Activated CD4-positive, alpha-beta T cell treated with anti-CD3 and anti-CD28 coated beads, Interleukin-2, amount 10 ng/mL, durations not matched to agents 7 days and 5 days (primary cell): ENCODE measurements at regions not wholly inside any gene's neighbourhood (a gene's known extent, or its start where the extent isn't known, plus 50 kb on each side); places are given as distances from the start of the nearest gene placed in this dataset.

Experiments
- CTCF ChIA-PET: fragments of 350-600 bp; sonication (Branson Sonifier 250); formaldehyde crosslinking; loops from one replicate; lab custom pipeline; 2021; ENCODE audit warnings: antibody characterized with exemption; lab: Charles Lee
- POLR2A ChIA-PET: fragments of 350-600 bp; sonication (Branson Sonifier 250); formaldehyde crosslinking; loops from one replicate; lab custom pipeline; 2021; ENCODE audit warnings: antibody characterized with exemption; lab: Charles Lee
- DNase-seq: peaks from one replicate; pipeline ENCODE4 v3.0.0-alpha.2; 2020
- H3K27ac Mint-ChIP-seq: one replicate; pipeline ENCODE4 v1.8.0; 2021; ENCODE audit warnings: mild to moderate bottlenecking, moderate library complexity, mixed read lengths
- H3K27me3 Mint-ChIP-seq: one replicate; pipeline ENCODE4 v1.8.0; 2021; ENCODE audit warnings: mixed read lengths
- H3K36me3 Mint-ChIP-seq: one replicate; pipeline ENCODE4 v1.8.0; 2021; ENCODE audit warnings: low read depth, mixed read lengths
- H3K4me1 Mint-ChIP-seq: one replicate; pipeline ENCODE4 v1.8.0; 2021; ENCODE audit warnings: mixed read lengths
- H3K4me3 Mint-ChIP-seq: one replicate; pipeline ENCODE4 v1.8.0; 2021; ENCODE audit warnings: mild to moderate bottlenecking, moderate library complexity, mixed read lengths
- H3K9me3 Mint-ChIP-seq: one replicate; pipeline ENCODE4 v1.8.0; 2021; ENCODE audit warnings: mixed read lengths

DNA sequence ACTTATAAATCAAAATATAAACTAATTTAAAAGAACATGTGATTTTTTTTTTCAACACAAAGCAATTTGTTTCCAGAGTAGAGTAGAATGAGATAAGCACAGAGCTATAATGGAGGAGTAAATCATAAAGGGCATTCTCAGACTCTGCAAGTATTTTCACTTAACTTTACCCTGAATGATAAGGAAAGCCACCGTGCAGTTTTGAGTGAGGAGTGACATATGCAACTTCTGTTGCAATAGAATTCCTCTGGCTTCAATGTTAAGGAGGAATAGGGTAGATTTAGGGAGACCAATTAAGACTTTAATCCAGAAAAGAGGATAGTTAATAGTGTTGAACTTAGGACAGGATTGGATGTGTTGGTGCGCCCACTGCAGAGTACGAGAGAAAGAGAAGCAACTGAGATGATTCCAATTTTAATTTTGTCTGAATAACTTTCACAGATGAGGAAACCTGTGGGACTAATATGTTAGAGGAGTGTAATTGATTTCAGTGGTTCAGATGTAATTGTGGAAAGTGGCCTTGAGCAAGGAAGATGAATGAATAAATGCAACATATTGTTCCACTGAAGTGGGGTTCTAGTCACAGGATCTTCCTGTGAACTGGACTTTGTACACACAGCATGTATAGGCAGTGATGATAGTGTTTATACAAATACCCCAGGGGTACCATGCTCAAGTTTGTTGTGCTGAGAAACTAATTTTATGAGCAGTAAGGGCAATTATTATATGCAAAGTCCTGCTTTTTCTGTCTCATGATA, 255.5 kb upstream of the ANO3 start:
- POLR2A ChIA-PET = no interaction called here

GRCh38 chr11:26078231-26078821, 253.6 kb upstream of the ANO3 start:
- ChIA-PET CTCF (no interaction called here), POLR2A (no interaction called here)
- no peak for DNase-seq
- H3K36me3 Mint-ChIP-seq = no peaks in the 10 kb centered on the region
- no peaks in the 10 kb centered on the region for H3K4me1 Mint-ChIP-seq
- no peak overlapping the region for H3K4me3 Mint-ChIP-seq
- no peak overlapping the region for H3K27ac Mint-ChIP-seq
- H3K9me3 Mint-ChIP-seq = no peaks in the 10 kb centered on the region
- H3K27me3 Mint-ChIP-seq = no peaks in the 10 kb centered on the region

More for the DNA sequence above, 255.5 kb upstream of the ANO3 start:
- H3K36me3 Mint-ChIP-seq = no peaks in the 10 kb centered on the region
- CTCF ChIA-PET = no interaction called here
- no peak overlapping the region for H3K27ac Mint-ChIP-seq
- H3K4me3 Mint-ChIP-seq = no peak overlapping the region
- H3K27me3 Mint-ChIP-seq = no peaks in the 10 kb centered on the region
- H3K9me3 Mint-ChIP-seq = no peaks in the 10 kb centered on the region
- H3K4me1 Mint-ChIP-seq = no peaks in the 10 kb centered on the region
- no peak for DNase-seq

- no peak for DNase-seq
- Mint-ChIP-seq H3K4me3 (no peak overlapping the region), H3K36me3 (no peaks in the 10 kb centered on the region), H3K9me3 (no peaks in the 10 kb centered on the region), H3K27ac (no peak overlapping the region), H3K4me1 (no peaks in the 10 kb centered on the region), H3K27me3 (no peaks in the 10 kb centered on the region)
- CTCF ChIA-PET = no interaction called here
- POLR2A ChIA-PET = no interaction called here
Measured at GRCh38 chr11:26084313-26084712, 247.6 kb upstream of the ANO3 start.

GRCh38 chr11:26086028-26086427, 245.9 kb upstream of the ANO3 start:
- Mint-ChIP-seq H3K27ac (no peak overlapping the region), H3K27me3 (no peaks in the 10 kb centered on the region), H3K4me1 (no peaks in the 10 kb centered on the region), H3K36me3 (no peaks in the 10 kb centered on the region), H3K4me3 (no peak overlapping the region), H3K9me3 (peaks cover 4% of the 10 kb centered on the region)
- ChIA-PET CTCF (no interaction called here), POLR2A (no interaction called here)
- DNase-seq = no peak

DNA sequence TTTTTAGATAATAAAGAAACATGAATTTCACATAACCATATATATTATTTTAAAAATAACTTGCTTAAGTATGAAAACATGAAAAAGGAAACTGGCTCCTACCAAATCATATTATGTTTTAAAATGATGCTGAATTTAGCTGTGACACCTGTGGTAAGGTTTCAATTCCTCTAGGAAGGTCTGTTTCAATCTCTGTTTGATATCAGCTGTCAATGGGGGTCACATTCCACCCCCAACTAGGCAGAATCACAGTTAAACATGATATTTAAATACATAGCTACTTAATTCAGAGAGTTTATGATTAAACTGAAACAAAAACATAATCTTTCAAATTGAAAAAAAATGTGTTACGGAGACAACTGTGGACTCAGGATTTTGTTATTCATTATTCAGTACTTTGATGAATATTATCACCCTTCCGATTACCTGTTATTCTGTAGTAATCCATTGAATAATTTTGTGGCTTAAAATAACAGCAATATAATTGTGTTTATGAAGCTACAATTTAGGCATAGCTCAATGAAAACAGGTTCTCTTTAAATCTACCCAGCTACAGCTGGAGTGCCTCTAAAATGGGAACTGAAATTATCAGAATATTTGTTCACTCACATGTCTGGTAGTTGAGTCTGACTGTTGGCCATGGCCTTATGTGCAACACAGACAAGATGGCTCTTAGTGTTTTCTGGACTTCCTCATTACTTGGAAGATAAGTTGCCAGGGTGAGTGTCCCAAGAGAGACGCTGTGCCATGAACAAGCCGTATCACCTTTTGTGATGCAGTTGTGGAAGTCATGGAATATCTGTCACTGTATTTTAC, 244.6 kb upstream of the ANO3 start:
- CTCF ChIA-PET = no interaction called here
- H3K4me3 Mint-ChIP-seq = no peak overlapping the region
- no peaks in the 10 kb centered on the region for H3K27me3 Mint-ChIP-seq
- H3K4me1 Mint-ChIP-seq = no peaks in the 10 kb centered on the region
- H3K27ac Mint-ChIP-seq = no peak overlapping the region
- H3K9me3 Mint-ChIP-seq = peaks cover 8% of the 10 kb centered on the region
- POLR2A ChIA-PET = no interaction called here
- no peak for DNase-seq
- H3K36me3 Mint-ChIP-seq = no peaks in the 10 kb centered on the region

- DNase-seq = no peak
- H3K9me3 Mint-ChIP-seq = peaks cover 8% of the 10 kb centered on the region
- H3K4me3 Mint-ChIP-seq = no peak overlapping the region
- H3K36me3 Mint-ChIP-seq = no peaks in the 10 kb centered on the region
- H3K27me3 Mint-ChIP-seq = no peaks in the 10 kb centered on the region
- CTCF ChIA-PET = no interaction called here
- no peak overlapping the region for H3K27ac Mint-ChIP-seq
- H3K4me1 Mint-ChIP-seq = no peaks in the 10 kb centered on the region
- POLR2A ChIA-PET = no interaction called here
Measured at GRCh38 chr11:26088391-26088790, 243.5 kb upstream of the ANO3 start.

DNA sequence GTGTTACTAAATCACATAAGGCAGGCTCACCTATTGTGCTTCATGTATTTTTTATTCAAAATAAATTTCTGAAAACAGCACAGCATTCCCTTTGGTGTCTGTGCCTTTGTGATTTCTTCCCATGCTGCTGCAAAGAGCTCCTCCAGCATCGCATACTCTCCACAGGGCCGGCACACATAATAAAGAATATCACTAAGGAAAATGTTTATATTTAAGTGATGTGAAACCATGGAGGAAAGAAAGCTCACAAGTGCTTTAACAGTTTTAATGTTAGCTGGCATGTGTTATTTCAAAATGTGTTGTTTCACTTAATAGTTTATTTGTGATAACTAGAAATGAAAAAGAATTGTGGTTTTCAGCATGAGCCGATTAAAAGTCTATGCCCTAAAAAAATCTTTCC, 241.3 kb upstream of the ANO3 start:
- H3K27ac Mint-ChIP-seq = no peak overlapping the region
- no peak overlapping the region for H3K4me3 Mint-ChIP-seq
- no peaks in the 10 kb centered on the region for H3K27me3 Mint-ChIP-seq
- peaks cover 12% of the 10 kb centered on the region for H3K9me3 Mint-ChIP-seq
- ChIA-PET CTCF (interaction anchor here (0.5 kb wide), 1 partner anchor 750 kb away, joined by 3 read pairs; no protein-coding TSS in a partner anchor), POLR2A (no interaction called here)
- no peaks in the 10 kb centered on the region for H3K36me3 Mint-ChIP-seq
- no peak for DNase-seq
- no peaks in the 10 kb centered on the region for H3K4me1 Mint-ChIP-seq

GRCh38 chr11:26093206-26093605, 238.7 kb upstream of the ANO3 start:
- Mint-ChIP-seq H3K36me3 (no peaks in the 10 kb centered on the region), H3K27ac (no peak overlapping the region), H3K4me1 (no peaks in the 10 kb centered on the region), H3K4me3 (no peak overlapping the region), H3K27me3 (no peaks in the 10 kb centered on the region), H3K9me3 (peaks cover 15% of the 10 kb centered on the region)
- CTCF ChIA-PET = no interaction called here
- POLR2A ChIA-PET = no interaction called here
- no peak for DNase-seq

DNA sequence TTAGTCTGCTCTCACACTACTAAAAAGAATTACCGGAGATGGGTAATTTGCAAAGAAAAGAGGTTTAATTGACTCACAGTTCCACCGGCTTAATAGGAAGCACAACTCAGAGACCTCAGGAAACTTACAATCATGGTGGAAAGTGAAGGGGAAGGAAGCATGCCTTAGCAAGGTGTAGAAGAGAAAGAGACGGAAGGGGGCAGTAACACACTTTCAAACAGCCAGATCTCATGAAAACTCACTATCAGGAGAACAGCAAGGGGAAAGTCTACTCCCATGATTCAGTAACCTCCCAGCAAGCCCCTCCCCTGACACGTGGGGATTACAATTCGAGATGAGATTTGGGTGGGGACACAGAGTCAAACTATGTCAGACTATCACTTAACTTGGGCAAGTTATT, 236.6 kb upstream of the ANO3 start:
- Mint-ChIP-seq H3K4me3 (no peak overlapping the region), H3K27ac (no peak overlapping the region), H3K9me3 (peaks cover 11% of the 10 kb centered on the region), H3K36me3 (no peaks in the 10 kb centered on the region), H3K4me1 (no peaks in the 10 kb centered on the region), H3K27me3 (no peaks in the 10 kb centered on the region)
- POLR2A ChIA-PET = no interaction called here
- DNase-seq = no peak
- CTCF ChIA-PET = no interaction called here

DNA sequence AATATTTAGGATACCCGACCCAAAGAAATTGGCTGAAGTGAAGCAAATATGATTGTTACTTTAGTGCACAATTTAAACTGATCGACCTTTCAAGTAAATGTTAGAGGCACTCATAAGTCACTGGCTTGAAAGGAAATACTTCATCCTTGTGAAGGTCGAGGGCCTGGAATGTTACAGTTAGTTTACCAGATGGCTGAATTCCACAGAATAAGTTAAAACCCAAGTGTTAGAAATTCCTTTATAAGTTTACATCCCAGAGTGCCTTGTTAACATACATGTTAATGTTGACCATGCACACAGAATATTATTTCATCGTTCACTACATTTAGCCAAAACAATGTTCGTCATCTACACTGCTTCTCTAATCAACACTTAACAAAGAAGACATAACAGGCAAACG, 235.5 kb upstream of the ANO3 start:
- Mint-ChIP-seq H3K27ac (no peak overlapping the region), H3K4me3 (no peak overlapping the region), H3K4me1 (no peaks in the 10 kb centered on the region), H3K36me3 (no peaks in the 10 kb centered on the region), H3K27me3 (no peaks in the 10 kb centered on the region), H3K9me3 (peaks cover 11% of the 10 kb centered on the region)
- POLR2A ChIA-PET = no interaction called here
- CTCF ChIA-PET = no interaction called here
- DNase-seq = no peak

GRCh38 chr11:26102325-26102724, 229.6 kb upstream of the ANO3 start:
- Mint-ChIP-seq H3K36me3 (no peaks in the 10 kb centered on the region), H3K27ac (no peak overlapping the region), H3K4me1 (no peaks in the 10 kb centered on the region), H3K9me3 (peaks cover 3% of the 10 kb centered on the region), H3K27me3 (no peaks in the 10 kb centered on the region), H3K4me3 (no peak overlapping the region)
- ChIA-PET CTCF (no interaction called here), POLR2A (no interaction called here)
- DNase-seq = no peak

DNA sequence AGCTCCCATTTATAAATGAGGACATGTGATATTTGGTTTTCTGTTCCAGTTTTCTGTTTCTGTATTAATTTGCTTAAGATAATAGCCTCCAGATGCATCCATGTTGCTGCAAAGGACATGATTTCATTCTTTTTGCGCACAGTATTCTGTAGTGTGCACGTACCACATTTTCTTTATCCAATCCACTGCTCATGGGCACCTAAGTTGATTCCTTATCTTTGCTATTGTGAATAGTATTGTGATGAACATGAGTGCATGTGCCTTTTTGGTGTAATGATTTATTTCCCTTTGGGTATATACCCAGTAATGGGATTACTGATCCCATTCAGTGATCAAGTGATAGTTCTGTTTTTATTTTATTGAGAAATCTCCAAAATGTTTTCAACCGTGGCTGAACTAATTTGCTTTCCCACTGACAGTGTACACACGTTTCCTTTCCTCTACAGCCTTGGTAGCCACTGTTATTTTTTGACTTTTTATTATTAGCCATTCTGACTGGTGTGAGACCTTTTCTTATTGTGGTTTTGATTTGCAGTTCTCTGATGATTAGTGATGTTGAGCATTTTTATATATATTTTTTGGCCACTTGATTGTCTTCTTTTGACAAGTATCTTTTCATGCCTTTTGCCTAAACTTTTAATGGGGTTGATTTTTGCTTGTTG, 226.0 kb upstream of the ANO3 start:
- H3K4me1 Mint-ChIP-seq = no peaks in the 10 kb centered on the region
- CTCF ChIA-PET = no interaction called here
- H3K27ac Mint-ChIP-seq = no peak overlapping the region
- POLR2A ChIA-PET = no interaction called here
- H3K9me3 Mint-ChIP-seq = no peaks in the 10 kb centered on the region
- H3K27me3 Mint-ChIP-seq = no peaks in the 10 kb centered on the region
- H3K36me3 Mint-ChIP-seq = no peaks in the 10 kb centered on the region
- H3K4me3 Mint-ChIP-seq = no peak overlapping the region
- no peak for DNase-seq

GRCh38 chr11:26106726-26107125, 225.2 kb upstream of the ANO3 start:
- ChIA-PET POLR2A (no interaction called here), CTCF (no interaction called here)
- Mint-ChIP-seq H3K4me1 (no peaks in the 10 kb centered on the region), H3K27me3 (no peaks in the 10 kb centered on the region), H3K27ac (no peak overlapping the region), H3K9me3 (no peaks in the 10 kb centered on the region), H3K36me3 (no peaks in the 10 kb centered on the region), H3K4me3 (no peak overlapping the region)
- DNase-seq = no peak
